OCI-LY3 (cell line): ENCODE measurements at regions not wholly inside any gene's neighbourhood (a gene's known extent, or its start where the extent isn't known, plus 50 kb on each side); places are given as distances from the start of the nearest gene placed in this dataset.

Experiments used
- H2AFZ ChIP-seq: fragments of 200-600, 300-600 bp; shearing (Covaris generic); 2 replicates; pipeline ENCODE4 v1.6.0; 2014; ENCODE audit warnings: antibody characterized with exemption, low read depth, low read length
- H3K27ac ChIP-seq: fragments of 200-600, 300-600 bp; sonication (generic); 2 replicates; pipeline ENCODE4 v1.5.1; 2014; ENCODE audit warnings: mild to moderate bottlenecking, low read length, moderate library complexity, mixed read lengths
- H3K27me3 ChIP-seq: fragments of 200-600, 300-600 bp; sonication (generic); 2 replicates; pipeline ENCODE4 v1.6.1; 2014; ENCODE audit warnings: low read depth, low read length, mixed read lengths
- H3K36me3 ChIP-seq: fragments of 200-600, 300-600 bp; sonication (generic); replicated peaks from 2 replicates; pipeline ENCODE3; 2014; ENCODE audit warnings: low read depth, low read length, mixed read lengths
- H3K4me1 ChIP-seq: fragments of 300-600, 200-600 bp; sonication (generic); 2 replicates; pipeline ENCODE4 v1.6.1; 2014; ENCODE audit warnings: low read length, mixed read lengths
- H3K4me2 ChIP-seq: fragments of 200-600, 300-600 bp; sonication (generic); 2 replicates; pipeline ENCODE4 v1.6.1; 2014; ENCODE audit warnings: low read length, mixed read lengths
- H3K4me3 ChIP-seq: fragments of 300-600, 200-600 bp; sonication (generic); 2 replicates; pipeline ENCODE4 v1.5.1; 2014; ENCODE audit warnings: antibody characterized with exemption, mild to moderate bottlenecking, low read length, moderate library complexity
- H3K79me2 ChIP-seq: fragments of 300-600, 200-600 bp; shearing (Covaris generic); 2 replicates; pipeline ENCODE4 v1.6.1; 2014; ENCODE audit warnings: mild to moderate bottlenecking, low read length, mixed read lengths
- H3K9ac ChIP-seq: fragments of 300-600, 200-600 bp; shearing (Covaris generic); 2 replicates; pipeline ENCODE4 v1.6.0; 2014; ENCODE audit warnings: mild to moderate bottlenecking, low read length, moderate library complexity
- H3K9me3 ChIP-seq: fragments of 200-600, 300-600 bp; shearing (Covaris generic); 2 replicates; pipeline ENCODE4 v1.6.1; 2014; ENCODE audit warnings: low read length, mixed read lengths; ENCODE audit not compliant: insufficient read depth
- H4K20me1 ChIP-seq: fragments of 200-600, 300-600 bp; sonication (generic); 2 replicates; pipeline ENCODE4 v1.6.1; 2016; ENCODE audit warnings: low read length, mixed read lengths; ENCODE audit not compliant: insufficient read depth
- CTCF ChIP-seq: fragments of 200-600, 300-600 bp; sonication (generic); IDR thresholded peaks from 2 replicates; pipeline ENCODE4 v1.5.1; 2014; ENCODE audit warnings: antibody characterized with exemption, low read length, low read depth
- EZH2phosphoT487 ChIP-seq: fragments of 200-600 bp; shearing (Covaris generic); IDR thresholded peaks from 2 replicates; pipeline ENCODE4 v1.6.1; 2018; ENCODE audit warnings: antibody characterized with exemption, mixed run types, low read depth

GRCh38 chr11:38448284-38448683 is 1850.2 kb upstream of the RAG2 start:
- Histone ChIP-seq H3K4me3 (no peak overlapping the region), H3K27ac (no peak overlapping the region), H3K9me3 (no peaks in the 10 kb centered on the region), H3K27me3 (no peaks in the 10 kb centered on the region), H3K4me1 (no peaks in the 10 kb centered on the region), H3K79me2 (no peaks in the 10 kb centered on the region), H2AFZ (no peak overlapping the region), H3K9ac (no peak overlapping the region), H4K20me1 (no peaks in the 10 kb centered on the region), H3K36me3 (no peaks in the 10 kb centered on the region), H3K4me2 (no peak overlapping the region)
- no peak for TF ChIP-seq EZH2phosphoT487
- no peak for TF ChIP-seq CTCF

- Histone ChIP-seq H2AFZ (no peak overlapping the region), H3K79me2 (no peaks in the 10 kb centered on the region), H3K9me3 (no peaks in the 10 kb centered on the region), H3K27ac (no peak overlapping the region), H3K36me3 (no peaks in the 10 kb centered on the region), H3K4me1 (no peaks in the 10 kb centered on the region), H3K27me3 (no peaks in the 10 kb centered on the region), H3K4me2 (no peak overlapping the region), H3K4me3 (no peak overlapping the region), H4K20me1 (no peaks in the 10 kb centered on the region), H3K9ac (no peak overlapping the region)
- TF ChIP-seq CTCF (no peak), EZH2phosphoT487 (no peak)
Observed at GRCh38 chr11:38446336-38446735, 1848.3 kb upstream of the RAG2 start.

GRCh38 chr11:38438091-38438490 is 1840.1 kb upstream of the RAG2 start:
- no peaks in the 10 kb centered on the region for H4K20me1 ChIP-seq
- no peaks in the 10 kb centered on the region for H3K27me3 ChIP-seq
- no peaks in the 10 kb centered on the region for H3K36me3 ChIP-seq
- H3K4me1 ChIP-seq, result 0 out of 2 replicates have a peak, but pooled peaks cover 5% of the 10 kb centered on the region
- H3K9ac ChIP-seq, result no peak overlapping the region
- TF ChIP-seq EZH2phosphoT487, result no peak
- no peak overlapping the region for H3K4me2 ChIP-seq
- H3K79me2 ChIP-seq, result no peaks in the 10 kb centered on the region
- H3K27ac ChIP-seq, result no peak overlapping the region
- H2AFZ ChIP-seq, result no peak overlapping the region
- H3K9me3 ChIP-seq, result no peaks in the 10 kb centered on the region
- no peak overlapping the region for H3K4me3 ChIP-seq

GRCh38 chr11:38425578-38425977 is 1827.5 kb upstream of the RAG2 start:
- H3K27me3 ChIP-seq, result no peaks in the 10 kb centered on the region
- H3K4me3 ChIP-seq, result no peak overlapping the region
- H2AFZ ChIP-seq, result no peak overlapping the region
- H3K27ac ChIP-seq, result no peak overlapping the region
- no peaks in the 10 kb centered on the region for H3K36me3 ChIP-seq
- no peaks in the 10 kb centered on the region for H4K20me1 ChIP-seq
- no peaks in the 10 kb centered on the region for H3K9me3 ChIP-seq
- no peaks in the 10 kb centered on the region for H3K4me1 ChIP-seq
- no peak overlapping the region for H3K9ac ChIP-seq
- TF ChIP-seq EZH2phosphoT487 (no peak), CTCF (no peak)
- H3K79me2 ChIP-seq, result no peaks in the 10 kb centered on the region
- no peak overlapping the region for H3K4me2 ChIP-seq

- TF ChIP-seq EZH2phosphoT487 (no peak), CTCF (no peak)
- H2AFZ ChIP-seq, result no peak overlapping the region
Observed at GRCh38 chr11:38423042-38423441, 1825.0 kb upstream of the RAG2 start.

More at GRCh38 chr11:38423042-38423441, 1825.0 kb upstream of the RAG2 start:
- Histone ChIP-seq H3K27me3 (no peaks in the 10 kb centered on the region), H3K4me1 (no peaks in the 10 kb centered on the region), H3K4me3 (no peak overlapping the region), H3K36me3 (no peaks in the 10 kb centered on the region), H3K9ac (no peak overlapping the region), H3K4me2 (no peak overlapping the region), H3K79me2 (no peaks in the 10 kb centered on the region), H4K20me1 (no peaks in the 10 kb centered on the region), H3K27ac (no peak overlapping the region), H3K9me3 (no peaks in the 10 kb centered on the region)
